PC-3 (cell line): ENCODE measurements at regions not wholly inside any gene's neighbourhood (a gene's known extent, or its start where the extent isn't known, plus 50 kb on each side); places are given as distances from the start of the nearest gene placed in this dataset.

Experiments used
- ATAC-seq: fragments of 200-7000 bp; cut with Tn5 transposase; 2 replicates; pipeline ENCODE4 v1.9.1; 2020; ENCODE audit warnings: mild to moderate bottlenecking, moderate library complexity
- BruUV-seq: library from RNA; stranded (reverse); fragments of 400-500 nt; replicated peaks from 2 replicates; lab custom pipeline; 2021; lab: Mats Ljungman, UMichigan
- CTCF ChIA-PET: fragments of 300-600 bp; sonication (Branson Sonifier 250); formaldehyde crosslinking; loops from one replicate; lab custom pipeline; 2022; ENCODE audit warnings: antibody characterized with exemption; lab: Charles Lee
- POLR2A ChIA-PET: fragments of 300-600 bp; sonication (Branson Sonifier 250); formaldehyde crosslinking; loops from one replicate; lab custom pipeline; 2022; ENCODE audit warnings: antibody characterized with exemption; ENCODE audit not compliant: unreplicated experiment; lab: Charles Lee
- DNase-seq: peaks from one replicate; pipeline ENCODE4 v3.0.0-alpha.2; 2015
- H2AFZ ChIP-seq: fragments of 300-600 bp; sonication (generic); 2 replicates; pipeline ENCODE4 v1.6.0; 2016; ENCODE audit warnings: antibody characterized with exemption, low read length
- H3F3A ChIP-seq: fragments of 300-600 bp; sonication (generic); one replicate; pipeline ENCODE4 v1.6.0; 2017; ENCODE audit warnings: antibody characterized with exemption, low read length, control low read depth, mild to moderate bottlenecking; ENCODE audit not compliant: unreplicated experiment
- H3K27ac ChIP-seq: fragments of 300-600 bp; sonication (generic); 2 replicates; pipeline ENCODE4 v1.5.1; 2016; ENCODE audit warnings: mild to moderate bottlenecking, low read length
- H3K27me3 ChIP-seq: fragments of 300-600 bp; sonication (generic); 2 replicates; pipeline ENCODE4 v1.6.1; 2016; ENCODE audit warnings: low read length, mixed read lengths
- H3K36me3 ChIP-seq: fragments of 300-600 bp; sonication (generic); 2 replicates; pipeline ENCODE4 v1.6.1; 2016; ENCODE audit warnings: low read depth, mixed run types, low read length, mixed read lengths
- H3K4me1 ChIP-seq: fragments of 300-600 bp; sonication (generic); 2 replicates; pipeline ENCODE4 v1.5.1; 2016; ENCODE audit warnings: low read length; ENCODE audit not compliant: insufficient read depth
- H3K4me2 ChIP-seq: fragments of 300-600 bp; sonication (generic); 2 replicates; pipeline ENCODE4 v1.6.0; 2016; ENCODE audit warnings: low read length
- H3K4me3 ChIP-seq: fragments of 300-600 bp; sonication (generic); 2 replicates; pipeline ENCODE4 v1.5.1; 2016; ENCODE audit warnings: mild to moderate bottlenecking, low read length, mixed read lengths
- H3K79me2 ChIP-seq: fragments of 300-600 bp; sonication (generic); 2 replicates; pipeline ENCODE4 v1.6.1; 2017; ENCODE audit warnings: low read length, mixed read lengths
- H3K9ac ChIP-seq: fragments of 300-600 bp; sonication (generic); 2 replicates; pipeline ENCODE4 v1.6.0; 2016; ENCODE audit warnings: mild to moderate bottlenecking, low read length
- H3K9me2 ChIP-seq: fragments of 300-600 bp; sonication (generic); replicated peaks from 2 replicates; pipeline ENCODE4 v1.6.1; 2016; ENCODE audit warnings: mixed run types, low read length, mixed read lengths
- H3K9me3 ChIP-seq: fragments of 300-600 bp; sonication (generic); 2 replicates; pipeline ENCODE4 v1.6.1; 2016; ENCODE audit warnings: low read length, mixed read lengths
- H4K20me1 ChIP-seq: fragments of 300-600 bp; sonication (generic); 2 replicates; pipeline ENCODE4 v1.6.1; 2016; ENCODE audit warnings: low read length, mixed read lengths
- EZH2 ChIP-seq: fragments of 300-600 bp; sonication (generic); IDR thresholded peaks from one replicate; pipeline ENCODE4 v1.6.1; 2017; ENCODE audit warnings: antibody characterized with exemption, mild to moderate bottlenecking, low read length; ENCODE audit not compliant: unreplicated experiment
- EZH2phosphoT487 ChIP-seq: fragments of 300-600 bp; sonication (generic); IDR thresholded peaks from 2 replicates; pipeline ENCODE4 v1.6.1; 2018; ENCODE audit warnings: mild to moderate bottlenecking, antibody characterized with exemption, low read length, borderline replicate concordance
- intact Hi-C: fragments of 100-400 bp; cut with micrococcal nuclease; formaldehyde crosslinking; loops from 2 replicates; pipeline ENCODE4 v1.9.0; 2023
- TF ChIP-seq, protein P1 (sequence below): fragments of 300-600 bp; sonication (generic); conservative IDR thresholded peaks from 2 replicates; pipeline ENCODE4 v1.5.1; 2017; ENCODE audit warnings: antibody characterized with exemption, low read depth, mild to moderate bottlenecking, low read length

- Histone ChIP-seq H3K27me3 (no peaks in the 10 kb centered on the region), H3K9ac (no peak overlapping the region), H3K79me2 (no peaks in the 10 kb centered on the region), H3K4me2 (no peak overlapping the region), H3K4me3 (no peak overlapping the region), H3K4me1 (no peaks in the 10 kb centered on the region), H3F3A (no peaks in the 10 kb centered on the region), H3K9me2 (no peaks in the 10 kb centered on the region), H2AFZ (no peak overlapping the region), H4K20me1 (no peaks in the 10 kb centered on the region), H3K27ac (no peak overlapping the region), H3K9me3 (no peaks in the 10 kb centered on the region), H3K36me3 (no peaks in the 10 kb centered on the region)
- ATAC-seq = no peak
- CTCF ChIA-PET = no interaction called here
- POLR2A ChIA-PET = no interaction called here
- no peak for DNase-seq
- TF ChIP-seq, protein P1, sequence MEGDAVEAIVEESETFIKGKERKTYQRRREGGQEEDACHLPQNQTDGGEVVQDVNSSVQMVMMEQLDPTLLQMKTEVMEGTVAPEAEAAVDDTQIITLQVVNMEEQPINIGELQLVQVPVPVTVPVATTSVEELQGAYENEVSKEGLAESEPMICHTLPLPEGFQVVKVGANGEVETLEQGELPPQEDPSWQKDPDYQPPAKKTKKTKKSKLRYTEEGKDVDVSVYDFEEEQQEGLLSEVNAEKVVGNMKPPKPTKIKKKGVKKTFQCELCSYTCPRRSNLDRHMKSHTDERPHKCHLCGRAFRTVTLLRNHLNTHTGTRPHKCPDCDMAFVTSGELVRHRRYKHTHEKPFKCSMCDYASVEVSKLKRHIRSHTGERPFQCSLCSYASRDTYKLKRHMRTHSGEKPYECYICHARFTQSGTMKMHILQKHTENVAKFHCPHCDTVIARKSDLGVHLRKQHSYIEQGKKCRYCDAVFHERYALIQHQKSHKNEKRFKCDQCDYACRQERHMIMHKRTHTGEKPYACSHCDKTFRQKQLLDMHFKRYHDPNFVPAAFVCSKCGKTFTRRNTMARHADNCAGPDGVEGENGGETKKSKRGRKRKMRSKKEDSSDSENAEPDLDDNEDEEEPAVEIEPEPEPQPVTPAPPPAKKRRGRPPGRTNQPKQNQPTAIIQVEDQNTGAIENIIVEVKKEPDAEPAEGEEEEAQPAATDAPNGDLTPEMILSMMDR = no peak
- no peak for TF ChIP-seq EZH2
- TF ChIP-seq EZH2phosphoT487 = no peak
- BruUV-seq = no TSS peak
- intact Hi-C loops = no loop called here
Measured at GRCh38 chr13:33963134-33963533, 145.2 kb downstream of the RFC3 start.

DNA sequence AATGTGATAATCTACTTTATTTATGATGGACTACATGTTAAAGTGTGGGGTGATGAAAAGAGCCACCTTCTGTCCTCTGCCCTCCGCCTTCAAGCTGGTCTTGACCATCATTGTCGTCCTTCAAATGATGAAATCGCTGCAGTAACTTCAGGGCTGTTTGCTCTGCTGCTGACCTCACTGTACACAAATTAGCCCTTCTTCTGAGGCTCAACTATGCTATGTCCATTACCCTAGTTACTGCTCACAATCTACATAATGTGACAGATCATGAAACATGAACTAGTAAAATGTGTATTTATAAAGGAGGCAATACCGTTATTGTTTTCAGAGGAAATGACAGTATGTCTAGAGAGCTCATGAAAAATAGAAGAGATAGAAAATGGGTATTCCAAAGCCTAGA, 145.9 kb downstream of the RFC3 start:
- no peaks in the 10 kb centered on the region for H3K4me1 ChIP-seq
- intact Hi-C loops = no loop called here
- H2AFZ ChIP-seq = no peak overlapping the region
- DNase-seq (no peak), ATAC-seq (no peak)
- no TSS peak for BruUV-seq
- H3K79me2 ChIP-seq = no peaks in the 10 kb centered on the region
- H3K27ac ChIP-seq = no peak overlapping the region
- no peaks in the 10 kb centered on the region for H3K27me3 ChIP-seq
- no peak overlapping the region for H3K4me3 ChIP-seq
- no peaks in the 10 kb centered on the region for H3K9me2 ChIP-seq
- H3K4me2 ChIP-seq = no peak overlapping the region
- no peak for TF ChIP-seq EZH2phosphoT487
- TF ChIP-seq, protein P1 = no peak
- TF ChIP-seq EZH2 = no peak
- CTCF ChIA-PET = no interaction called here
- POLR2A ChIA-PET = no interaction called here
- no peak overlapping the region for H3K9ac ChIP-seq
- H4K20me1 ChIP-seq = no peaks in the 10 kb centered on the region
- no peaks in the 10 kb centered on the region for H3F3A ChIP-seq
- H3K36me3 ChIP-seq = no peaks in the 10 kb centered on the region
- no peaks in the 10 kb centered on the region for H3K9me3 ChIP-seq

- H2AFZ ChIP-seq = no peak overlapping the region
- H3K79me2 ChIP-seq = no peaks in the 10 kb centered on the region
- POLR2A ChIA-PET = no interaction called here
- ATAC-seq = no peak
- H3K4me2 ChIP-seq = no peak overlapping the region
- no peak overlapping the region for H3K27ac ChIP-seq
- no peaks in the 10 kb centered on the region for H3K27me3 ChIP-seq
- BruUV-seq = no TSS peak
- no peak for TF ChIP-seq EZH2phosphoT487
- H3K9me2 ChIP-seq = no peaks in the 10 kb centered on the region
- CTCF ChIA-PET = interaction anchor here (0.7 kb wide), 1 partner anchor 109 kb away, joined by 11 read pairs; no protein-coding TSS in a partner anchor
- H3K9ac ChIP-seq = no peak overlapping the region
- DNase-seq = no peak
- H3F3A ChIP-seq = no peaks in the 10 kb centered on the region
- H3K4me3 ChIP-seq = no peak overlapping the region
- intact Hi-C loops = no loop called here
- H3K4me1 ChIP-seq = no peaks in the 10 kb centered on the region
- H4K20me1 ChIP-seq = no peaks in the 10 kb centered on the region
- no peaks in the 10 kb centered on the region for H3K36me3 ChIP-seq
- no peaks in the 10 kb centered on the region for H3K9me3 ChIP-seq
Measured at GRCh38 chr13:33968520-33969507, 150.9 kb downstream of the RFC3 start.
